Stimulated activated memory B cell treated with anti-CD40 and anti-IgM and Interleukin-4, amounts not matched to agents 10 μg/mL and 1 μg/mL and 100 μg/mL, for 72 hours (primary cell): ENCODE measurements at regions not wholly inside any gene's neighbourhood (a gene's known extent, or its start where the extent isn't known, plus 50 kb on each side); places are given as distances from the start of the nearest gene placed in this dataset.
"Not testable (repeated sequence)": the region's sequence is repeated elsewhere in the genome, so short reads cannot be mapped to it uniquely, and the experiment has no call there.

Source experiments
- ATAC-seq: fragments of 150-1000 bp; cut with Tn5 transposase; 2 replicates; pipeline ENCODE4 v1.10.0; 2021
- H3K27ac Mint-ChIP-seq: one replicate; pipeline ENCODE4 v1.8.0; 2022; ENCODE audit warnings: mild to moderate bottlenecking, mixed read lengths
- H3K27me3 Mint-ChIP-seq: one replicate; pipeline ENCODE4 v1.8.0; 2022; ENCODE audit warnings: mixed read lengths
- H3K36me3 Mint-ChIP-seq: one replicate; pipeline ENCODE4 v1.8.0; 2022; ENCODE audit warnings: mixed read lengths
- H3K4me1 Mint-ChIP-seq: one replicate; pipeline ENCODE4 v1.8.0; 2022; ENCODE audit warnings: mixed read lengths
- H3K4me3 Mint-ChIP-seq: one replicate; pipeline ENCODE4 v1.8.0; 2022; ENCODE audit warnings: mild to moderate bottlenecking, moderate library complexity, mixed read lengths
- H3K9me3 Mint-ChIP-seq: one replicate; pipeline ENCODE4 v1.8.0; 2022; ENCODE audit warnings: mixed read lengths

DNA sequence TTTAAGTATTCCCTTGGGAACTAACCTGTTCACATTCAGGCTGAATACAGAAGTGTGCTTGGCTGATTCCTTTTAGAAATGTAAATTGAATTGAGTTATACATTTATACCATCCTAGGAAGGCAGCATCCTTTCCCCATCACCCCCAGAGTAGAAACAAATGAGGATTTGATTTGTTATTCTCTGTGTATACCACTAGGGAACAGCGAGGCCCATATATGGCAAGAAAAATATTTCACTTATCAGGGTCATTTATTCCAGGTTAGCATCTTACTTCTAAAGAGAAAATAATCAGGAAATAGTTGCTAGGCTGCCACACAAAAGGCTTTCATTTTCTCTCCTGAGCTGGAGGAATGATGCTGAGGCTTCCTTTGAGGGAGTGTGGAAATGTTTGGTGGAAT lies 516.9 kb downstream of the PIK3C3 start:
- Mint-ChIP-seq H3K27me3 (no peaks in the 10 kb centered on the region), H3K9me3 (no peaks in the 10 kb centered on the region)
- ATAC-seq, result no peak

DNA sequence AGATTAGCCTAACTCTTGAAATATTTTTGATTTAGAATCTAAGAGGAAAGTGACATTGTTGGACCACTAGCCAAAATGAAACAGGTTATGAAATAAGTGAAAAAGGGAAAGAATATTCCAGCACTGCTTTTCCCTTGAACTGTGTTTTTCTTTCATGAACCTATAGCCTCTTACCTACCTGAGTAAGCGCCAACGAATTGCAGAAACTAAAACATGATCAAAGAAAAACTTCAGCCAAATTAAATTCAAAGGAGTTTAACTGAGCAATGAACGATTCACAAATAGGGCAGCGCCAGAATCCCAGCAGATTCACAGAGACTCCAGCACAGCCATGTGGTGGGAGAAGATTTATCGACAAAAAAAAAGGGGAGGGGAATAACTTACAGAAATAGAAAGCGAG lies 518.6 kb downstream of the PIK3C3 start:
- H3K4me1 Mint-ChIP-seq, result no peaks in the 10 kb centered on the region
- H3K27ac Mint-ChIP-seq, result no peak overlapping the region
- no peaks in the 10 kb centered on the region for H3K36me3 Mint-ChIP-seq
- H3K9me3 Mint-ChIP-seq, result no peaks in the 10 kb centered on the region
- H3K4me3 Mint-ChIP-seq, result no peak overlapping the region
- no peaks in the 10 kb centered on the region for H3K27me3 Mint-ChIP-seq
- no peak for ATAC-seq

More for the DNA sequence above, 516.9 kb downstream of the PIK3C3 start:
- no peaks in the 10 kb centered on the region for H3K4me1 Mint-ChIP-seq
- no peak overlapping the region for H3K27ac Mint-ChIP-seq
- H3K4me3 Mint-ChIP-seq, result no peak overlapping the region
- H3K36me3 Mint-ChIP-seq, result no peaks in the 10 kb centered on the region

DNA sequence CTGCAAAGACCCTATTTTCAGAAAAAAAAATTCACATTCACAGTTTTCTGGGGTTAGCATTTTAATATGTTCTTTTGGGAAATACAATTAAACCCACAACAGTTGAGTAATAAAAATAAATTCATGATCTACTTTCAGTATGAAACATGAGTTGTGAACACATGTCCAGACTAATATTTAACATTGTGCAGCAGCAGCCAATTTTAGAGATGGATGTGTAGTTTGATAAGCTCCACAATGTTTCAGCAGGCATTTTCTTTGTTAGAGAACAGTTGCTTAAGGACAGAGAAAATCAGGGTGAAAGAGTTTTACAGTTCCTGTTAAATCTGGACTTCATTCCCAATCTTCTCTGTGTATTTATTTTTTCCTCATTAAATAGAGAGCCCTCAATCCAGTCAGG lies 519.5 kb downstream of the PIK3C3 start:
- no peak overlapping the region for H3K4me3 Mint-ChIP-seq
- H3K36me3 Mint-ChIP-seq, result no peaks in the 10 kb centered on the region
- no peaks in the 10 kb centered on the region for H3K4me1 Mint-ChIP-seq
- no peak overlapping the region for H3K27ac Mint-ChIP-seq
- no peaks in the 10 kb centered on the region for H3K9me3 Mint-ChIP-seq
- no peaks in the 10 kb centered on the region for H3K27me3 Mint-ChIP-seq
- ATAC-seq, result no peak

DNA sequence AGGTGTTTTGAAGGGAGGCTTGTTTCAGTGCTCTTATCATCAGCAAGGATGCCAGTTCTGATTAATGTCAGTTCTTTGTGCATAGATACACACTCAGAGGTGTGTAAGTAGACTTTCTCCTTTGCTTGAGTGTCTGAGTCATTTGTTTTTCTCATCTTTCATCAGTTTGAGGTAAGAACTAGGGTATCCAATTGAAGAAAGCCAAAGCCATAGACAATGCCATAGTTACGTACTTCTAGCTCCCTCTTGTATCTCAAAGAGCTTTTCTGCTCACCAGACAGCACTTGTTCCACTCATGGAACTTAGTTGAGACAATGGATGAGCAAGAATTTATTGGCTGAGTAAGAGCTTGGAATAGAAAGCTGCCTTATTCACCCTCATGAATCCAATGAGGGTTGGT lies 520.1 kb downstream of the PIK3C3 start:
- no peaks in the 10 kb centered on the region for H3K4me1 Mint-ChIP-seq
- no peak overlapping the region for H3K27ac Mint-ChIP-seq
- no peak overlapping the region for H3K4me3 Mint-ChIP-seq
- H3K27me3 Mint-ChIP-seq, result no peaks in the 10 kb centered on the region
- H3K9me3 Mint-ChIP-seq, result no peaks in the 10 kb centered on the region
- ATAC-seq, result no peak
- no peaks in the 10 kb centered on the region for H3K36me3 Mint-ChIP-seq

DNA sequence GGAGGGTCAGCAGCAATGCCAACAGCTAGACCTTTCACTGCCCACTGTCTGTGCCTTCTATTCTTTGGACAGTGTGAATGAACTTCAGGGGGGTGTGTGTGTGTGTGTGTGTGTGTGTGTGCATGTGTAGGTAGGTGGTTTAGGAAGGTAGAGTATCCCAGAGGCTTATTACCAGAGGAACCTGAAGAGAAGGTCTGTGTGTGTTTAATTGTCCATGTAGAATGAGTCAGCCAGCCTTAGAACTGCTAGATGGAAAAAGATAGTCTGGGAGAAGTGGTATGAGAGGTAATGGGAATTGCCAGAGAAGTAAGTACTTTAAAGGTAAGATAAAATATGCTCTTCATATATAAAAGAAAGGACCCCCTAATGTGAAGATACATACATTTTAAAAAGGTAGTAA lies 522.2 kb downstream of the PIK3C3 start:
- Mint-ChIP-seq H3K4me1 (no peaks in the 10 kb centered on the region), H3K9me3 (no peaks in the 10 kb centered on the region), H3K4me3 (no peak overlapping the region), H3K27ac (no peak overlapping the region), H3K36me3 (no peaks in the 10 kb centered on the region), H3K27me3 (no peaks in the 10 kb centered on the region)
- no peak for ATAC-seq

DNA sequence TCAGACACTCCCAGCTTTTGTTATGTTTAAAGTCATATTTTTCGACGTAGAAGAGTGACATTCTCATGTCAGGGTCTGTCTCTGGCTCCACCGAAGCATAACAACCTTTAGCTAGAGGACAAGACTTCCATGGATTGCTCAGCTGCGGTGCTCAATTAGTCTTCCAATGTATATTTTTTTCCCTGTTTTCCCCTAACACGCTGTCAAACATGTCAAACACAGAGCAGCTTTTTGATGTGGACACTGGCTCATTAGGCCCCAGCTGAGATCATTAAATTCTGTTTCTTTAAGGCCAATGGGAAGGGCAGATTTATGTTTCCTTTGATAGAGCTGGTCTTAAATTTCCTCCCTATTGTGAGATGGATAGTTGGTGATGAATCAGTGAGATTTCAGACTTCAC lies 525.4 kb downstream of the PIK3C3 start:
- no peaks in the 10 kb centered on the region for H3K27me3 Mint-ChIP-seq
- ATAC-seq, result no peak
- no peaks in the 10 kb centered on the region for H3K36me3 Mint-ChIP-seq
- H3K4me3 Mint-ChIP-seq, result no peak overlapping the region
- no peak overlapping the region for H3K27ac Mint-ChIP-seq
- peaks cover 2% of the 10 kb centered on the region for H3K9me3 Mint-ChIP-seq
- H3K4me1 Mint-ChIP-seq, result no peaks in the 10 kb centered on the region

GRCh38 chr18:42484648-42485047 lies 529.6 kb downstream of the PIK3C3 start:
- Mint-ChIP-seq H3K27me3 (no peaks in the 10 kb centered on the region), H3K36me3 (no peaks in the 10 kb centered on the region), H3K9me3 (peaks cover 6% of the 10 kb centered on the region), H3K27ac (no peak overlapping the region), H3K4me1 (no peaks in the 10 kb centered on the region), H3K4me3 (no peak overlapping the region)
- no peak for ATAC-seq

GRCh38 chr18:42486271-42486670 lies 531.2 kb downstream of the PIK3C3 start:
- H3K27ac Mint-ChIP-seq, result no peak overlapping the region
- no peaks in the 10 kb centered on the region for H3K36me3 Mint-ChIP-seq
- peaks cover 6% of the 10 kb centered on the region for H3K9me3 Mint-ChIP-seq
- H3K27me3 Mint-ChIP-seq, result no peaks in the 10 kb centered on the region
- no peak overlapping the region for H3K4me3 Mint-ChIP-seq
- H3K4me1 Mint-ChIP-seq, result no peaks in the 10 kb centered on the region
- ATAC-seq, result no peak

DNA sequence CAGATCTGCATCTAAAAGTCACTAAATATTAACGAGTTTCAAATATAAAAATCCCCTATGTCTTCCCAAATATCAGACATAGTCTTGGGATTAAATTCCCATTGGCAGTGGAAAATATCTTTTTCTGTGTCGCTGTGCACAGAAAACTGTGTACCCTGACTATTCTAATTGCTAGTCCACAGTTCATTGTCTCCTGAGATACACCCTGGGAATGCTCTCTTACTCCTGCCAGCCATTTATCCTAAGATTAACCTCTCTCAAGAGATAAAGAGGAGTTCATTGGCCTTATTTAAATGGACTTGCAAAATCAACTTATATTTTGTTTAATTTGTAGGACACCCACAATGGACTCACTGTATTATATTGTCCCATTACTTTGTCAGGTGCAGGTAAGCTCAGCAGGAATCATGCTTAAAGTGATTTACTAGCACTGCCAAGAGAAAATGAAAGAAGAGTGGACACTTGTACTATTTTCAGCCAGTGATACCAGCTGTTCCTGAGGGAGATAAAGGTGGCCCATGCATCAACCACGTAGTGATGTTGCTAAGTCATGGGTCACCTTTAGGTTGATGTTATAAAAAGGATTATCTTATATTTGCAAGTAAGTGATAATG lies 553.8 kb downstream of the PIK3C3 start:
- Mint-ChIP-seq H3K4me1 (no peaks in the 10 kb centered on the region), H3K27me3 (no peaks in the 10 kb centered on the region), H3K27ac (no peak overlapping the region), H3K9me3 (no peaks in the 10 kb centered on the region), H3K4me3 (no peak overlapping the region), H3K36me3 (no peaks in the 10 kb centered on the region)
- no peak for ATAC-seq

DNA sequence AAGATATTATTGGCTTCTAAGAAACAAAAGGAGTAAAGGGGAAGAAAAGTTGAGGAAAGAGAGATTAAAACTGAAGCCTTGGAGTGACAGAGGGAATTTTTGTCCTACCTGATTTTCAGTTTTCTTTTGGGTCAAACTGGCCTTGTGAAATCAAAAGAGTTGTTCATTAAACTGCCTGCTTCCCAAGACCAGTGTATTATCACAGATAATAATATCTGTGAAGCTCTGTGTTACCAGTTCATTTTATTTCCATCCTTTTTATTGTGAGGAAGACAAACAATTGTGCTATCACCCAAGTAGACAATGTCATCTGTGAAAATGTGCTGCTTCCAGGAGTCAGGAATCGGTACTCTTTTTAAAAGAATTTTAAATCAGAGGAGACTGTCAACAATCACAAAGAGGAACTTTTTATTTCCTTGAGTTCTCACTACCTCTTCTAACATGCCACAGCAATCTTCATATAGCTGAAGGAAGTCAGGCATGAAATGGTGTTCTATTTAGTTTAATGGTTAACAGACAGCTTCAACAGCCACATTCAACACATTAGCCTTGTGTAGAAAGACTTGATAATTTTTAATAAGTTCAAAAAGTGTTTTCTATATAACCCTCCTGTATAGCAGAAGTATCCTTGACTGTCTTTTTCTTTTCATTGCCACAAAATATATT lies 554.8 kb downstream of the PIK3C3 start:
- H3K36me3 Mint-ChIP-seq, result no peaks in the 10 kb centered on the region
- H3K4me1 Mint-ChIP-seq, result no peaks in the 10 kb centered on the region
- H3K27me3 Mint-ChIP-seq, result no peaks in the 10 kb centered on the region
- no peak for ATAC-seq
- H3K9me3 Mint-ChIP-seq, result no peaks in the 10 kb centered on the region
- no peak overlapping the region for H3K4me3 Mint-ChIP-seq
- no peak overlapping the region for H3K27ac Mint-ChIP-seq

DNA sequence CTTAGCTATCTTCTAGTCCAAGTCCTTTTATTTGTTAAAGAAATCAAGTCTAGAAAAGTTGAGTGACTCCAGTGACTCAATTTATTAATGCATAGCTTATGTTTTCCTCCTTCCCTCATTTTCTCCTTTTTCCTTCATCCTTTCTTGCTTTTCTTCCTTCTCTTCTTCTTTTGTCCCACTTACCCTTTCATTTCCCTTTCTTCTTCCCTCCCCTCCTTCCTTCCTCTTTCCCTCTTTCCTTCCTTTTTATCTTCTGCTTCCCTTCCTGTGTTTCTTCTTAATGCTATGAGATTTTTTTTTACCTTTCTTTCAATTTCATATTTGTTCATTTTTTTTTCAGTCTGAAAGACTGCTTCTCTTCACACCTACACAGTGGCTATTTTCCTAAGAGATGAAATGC lies 555.5 kb downstream of the PIK3C3 start:
- ATAC-seq, result no peak
- no peaks in the 10 kb centered on the region for H3K4me1 Mint-ChIP-seq
- H3K9me3 Mint-ChIP-seq, result no peaks in the 10 kb centered on the region
- no peak overlapping the region for H3K27ac Mint-ChIP-seq
- no peak overlapping the region for H3K4me3 Mint-ChIP-seq
- no peaks in the 10 kb centered on the region for H3K27me3 Mint-ChIP-seq
- no peaks in the 10 kb centered on the region for H3K36me3 Mint-ChIP-seq

DNA sequence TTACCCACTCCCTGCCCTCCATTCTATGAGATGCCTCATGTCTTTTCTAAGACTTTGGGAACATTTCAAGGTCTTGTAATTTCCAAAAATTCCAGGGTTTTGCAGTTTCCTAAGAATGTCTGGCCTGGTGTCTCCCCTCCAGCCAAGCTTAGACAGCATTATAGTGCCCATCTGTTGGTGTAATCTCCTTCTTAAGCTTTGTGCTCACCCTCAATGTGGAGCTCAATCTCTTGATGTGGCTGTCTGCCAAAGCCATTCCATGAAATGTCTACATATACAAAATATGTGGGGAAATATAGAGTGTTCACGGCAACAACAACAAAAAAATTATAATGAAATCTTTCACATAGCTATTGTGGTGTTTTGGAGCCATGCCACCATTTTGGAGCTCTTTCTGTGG lies 558.4 kb downstream of the PIK3C3 start:
- no peak for ATAC-seq
- Mint-ChIP-seq H3K9me3 (no peaks in the 10 kb centered on the region), H3K36me3 (no peaks in the 10 kb centered on the region), H3K4me3 (no peak overlapping the region), H3K27me3 (no peaks in the 10 kb centered on the region), H3K27ac (no peak overlapping the region), H3K4me1 (no peaks in the 10 kb centered on the region)

GRCh38 chr18:42514512-42514911 lies 559.5 kb downstream of the PIK3C3 start:
- Mint-ChIP-seq H3K9me3 (no peaks in the 10 kb centered on the region), H3K36me3 (no peaks in the 10 kb centered on the region), H3K4me1 (no peaks in the 10 kb centered on the region), H3K27me3 (no peaks in the 10 kb centered on the region), H3K4me3 (no peak overlapping the region), H3K27ac (no peak overlapping the region)
- ATAC-seq, result no peak

GRCh38 chr18:42517896-42518295 lies 562.9 kb downstream of the PIK3C3 start:
- Mint-ChIP-seq H3K27me3 (no peaks in the 10 kb centered on the region), H3K27ac (no peak overlapping the region), H3K36me3 (no peaks in the 10 kb centered on the region), H3K4me1 (no peaks in the 10 kb centered on the region), H3K4me3 (no peak overlapping the region), H3K9me3 (no peaks in the 10 kb centered on the region)
- ATAC-seq, result no peak

GRCh38 chr18:42518331-42518730 lies 563.3 kb downstream of the PIK3C3 start:
- H3K27ac Mint-ChIP-seq, H3K9me3 Mint-ChIP-seq, H3K4me3 Mint-ChIP-seq, ATAC-seq, H3K4me1 Mint-ChIP-seq, H3K27me3 Mint-ChIP-seq, H3K36me3 Mint-ChIP-seq: not testable (repeated sequence)

DNA sequence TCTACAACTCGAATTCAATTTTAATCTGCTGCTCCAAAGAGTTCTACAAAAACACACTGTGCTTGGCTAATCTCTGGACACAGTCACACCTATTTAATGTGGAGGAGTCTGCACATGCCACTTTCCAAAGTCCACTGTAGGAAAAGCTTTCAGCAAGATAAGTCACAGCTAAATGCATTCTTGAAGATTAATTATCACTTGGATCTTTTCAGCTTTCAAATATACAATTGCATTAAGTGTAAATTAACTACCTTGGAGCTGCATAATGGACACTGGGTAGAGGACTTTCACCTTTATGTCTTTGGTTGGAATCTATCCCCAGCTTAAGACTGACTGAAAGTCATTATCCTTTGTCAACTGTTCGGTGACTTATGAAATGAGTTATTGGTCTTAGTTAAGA lies 565.1 kb downstream of the PIK3C3 start:
- ATAC-seq, result no peak
- Mint-ChIP-seq H3K27me3 (no peaks in the 10 kb centered on the region), H3K4me1 (no peaks in the 10 kb centered on the region), H3K27ac (no peak overlapping the region), H3K9me3 (no peaks in the 10 kb centered on the region), H3K36me3 (no peaks in the 10 kb centered on the region), H3K4me3 (no peak overlapping the region)
